ENCODE measurements at regions not wholly inside any gene's neighbourhood (a gene's known extent, or its start where the extent isn't known, plus 50 kb on each side); places are given as distances from the start of the nearest gene placed in this dataset.
A peak's percentile ranks its signal among the peaks of the same experiment; 100 is the strongest.

DNA sequence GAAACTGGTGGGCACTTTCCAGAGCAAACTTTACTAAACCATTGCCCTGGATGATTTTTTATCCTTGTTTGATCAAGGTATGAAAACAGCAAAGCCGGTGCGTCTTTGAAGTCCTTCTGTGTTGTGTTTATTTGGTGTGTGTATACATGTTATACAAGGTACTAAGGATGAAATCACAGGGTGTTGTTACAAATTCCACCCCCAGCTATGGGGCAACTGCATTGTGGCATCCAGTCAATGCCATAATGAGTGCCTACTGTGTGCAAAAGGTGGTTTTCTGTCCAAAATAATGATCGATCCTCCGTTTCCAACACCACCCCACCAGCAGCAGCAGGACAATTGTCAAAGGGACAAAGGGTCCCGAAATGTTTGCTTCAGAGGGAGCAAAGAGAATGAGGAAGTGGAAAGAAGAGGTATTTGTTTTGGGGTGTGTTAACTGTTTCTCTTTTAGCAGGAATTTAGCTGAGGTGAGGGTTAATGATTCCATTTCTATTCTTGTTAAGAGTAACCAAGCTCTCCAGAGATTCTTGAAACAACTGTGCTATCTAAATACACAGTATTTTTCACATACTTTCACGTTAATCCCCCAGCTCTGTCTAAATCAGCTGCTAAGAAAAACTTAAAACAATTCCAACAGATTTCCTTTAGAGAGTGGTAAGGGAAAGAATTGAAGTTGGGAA is 568.7 kb upstream of the KLF4 start:
- H3K4me3 ChIP-seq (ENCODE audit: low read depth, low read length): no peak overlapping the region
- TF ChIP-seq, protein P1, sequence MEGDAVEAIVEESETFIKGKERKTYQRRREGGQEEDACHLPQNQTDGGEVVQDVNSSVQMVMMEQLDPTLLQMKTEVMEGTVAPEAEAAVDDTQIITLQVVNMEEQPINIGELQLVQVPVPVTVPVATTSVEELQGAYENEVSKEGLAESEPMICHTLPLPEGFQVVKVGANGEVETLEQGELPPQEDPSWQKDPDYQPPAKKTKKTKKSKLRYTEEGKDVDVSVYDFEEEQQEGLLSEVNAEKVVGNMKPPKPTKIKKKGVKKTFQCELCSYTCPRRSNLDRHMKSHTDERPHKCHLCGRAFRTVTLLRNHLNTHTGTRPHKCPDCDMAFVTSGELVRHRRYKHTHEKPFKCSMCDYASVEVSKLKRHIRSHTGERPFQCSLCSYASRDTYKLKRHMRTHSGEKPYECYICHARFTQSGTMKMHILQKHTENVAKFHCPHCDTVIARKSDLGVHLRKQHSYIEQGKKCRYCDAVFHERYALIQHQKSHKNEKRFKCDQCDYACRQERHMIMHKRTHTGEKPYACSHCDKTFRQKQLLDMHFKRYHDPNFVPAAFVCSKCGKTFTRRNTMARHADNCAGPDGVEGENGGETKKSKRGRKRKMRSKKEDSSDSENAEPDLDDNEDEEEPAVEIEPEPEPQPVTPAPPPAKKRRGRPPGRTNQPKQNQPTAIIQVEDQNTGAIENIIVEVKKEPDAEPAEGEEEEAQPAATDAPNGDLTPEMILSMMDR (IDR thresholded peaks at IDR 0.05; ENCODE audit: low read depth, low read length, missing control alignments): no peak
- in situ Hi-C loops (cut with HindIII; ENCODE audit: low sequenced_read_pairs): no loop called here
- no peak for DNase-seq (ENCODE audit: low read depth)

DNA sequence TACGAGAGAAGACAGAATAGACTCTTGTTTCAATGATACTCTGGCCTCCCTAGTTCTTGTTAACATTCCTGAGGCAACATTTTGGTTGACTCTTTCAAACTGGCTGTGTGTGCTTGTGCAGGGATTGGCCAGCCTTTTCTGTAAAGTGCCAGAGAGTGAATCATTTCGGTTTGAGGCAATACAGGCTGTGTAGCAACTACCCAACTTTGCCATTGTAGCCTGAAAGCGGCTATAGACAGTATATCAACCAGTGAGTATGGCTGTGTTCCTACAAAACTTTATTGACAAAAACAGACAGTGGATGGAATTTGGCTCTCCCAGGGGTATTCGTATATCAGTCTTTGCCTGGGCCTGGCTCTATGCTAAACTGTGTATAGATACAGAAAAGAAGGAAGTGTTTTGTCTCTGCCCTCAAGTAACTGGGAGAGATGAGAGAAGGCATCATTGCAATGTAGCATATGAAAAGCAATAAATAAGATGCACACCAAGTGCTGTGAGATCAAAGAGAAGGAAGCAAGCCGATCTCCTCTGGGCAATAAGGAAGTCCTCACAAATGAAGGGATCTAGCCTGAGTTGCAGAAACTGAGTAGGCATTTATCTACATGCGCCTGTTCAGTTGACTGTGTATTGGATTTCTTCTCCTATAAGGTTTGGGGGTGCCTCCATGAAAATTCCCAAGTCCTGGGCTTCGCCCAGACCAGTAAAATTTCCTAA is 568.0 kb upstream of the KLF4 start:
- H3K4me3 ChIP-seq (ENCODE audit: low read depth, low read length): no peak overlapping the region
- TF ChIP-seq, protein P1 (IDR thresholded peaks at IDR 0.05; ENCODE audit: low read depth, low read length, missing control alignments): no peak
- DNase-seq (ENCODE audit: low read depth): peak; percentile 87
- in situ Hi-C loops (cut with HindIII; ENCODE audit: low sequenced_read_pairs): no loop called here

DNA sequence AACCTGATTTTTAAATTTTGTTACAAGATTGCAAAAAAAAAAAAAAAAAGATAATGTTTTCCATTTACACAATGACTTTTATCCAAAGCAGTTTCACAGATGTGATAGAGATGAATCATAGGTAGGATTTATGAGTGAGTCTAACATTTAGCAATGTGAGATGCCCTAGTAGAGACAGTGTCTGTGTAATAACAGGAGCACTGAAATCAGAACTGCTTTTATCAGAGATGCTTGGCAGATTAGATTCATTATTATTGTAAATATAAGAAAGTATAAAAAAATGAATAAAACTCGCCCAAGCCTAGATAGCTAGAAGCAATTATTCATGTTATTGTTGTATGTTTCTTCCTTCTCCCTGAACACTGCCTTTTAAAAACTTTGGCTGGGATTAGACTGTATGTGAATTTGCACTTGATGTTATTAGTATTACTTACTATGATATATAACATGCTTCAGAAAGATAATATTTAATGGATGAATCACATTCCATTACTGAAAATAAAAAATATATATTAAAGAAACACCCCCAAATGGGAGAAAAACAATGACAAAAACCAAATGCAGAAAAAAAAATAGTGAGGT is 567.3 kb upstream of the KLF4 start:
- DNase-seq (ENCODE audit: low read depth): peak; percentile 5
- in situ Hi-C loops (cut with HindIII; ENCODE audit: low sequenced_read_pairs): no loop called here
- TF ChIP-seq, protein P1 (IDR thresholded peaks at IDR 0.05; ENCODE audit: low read depth, low read length, missing control alignments): no peak
- H3K4me3 ChIP-seq (ENCODE audit: low read depth, low read length): no peak overlapping the region

DNA sequence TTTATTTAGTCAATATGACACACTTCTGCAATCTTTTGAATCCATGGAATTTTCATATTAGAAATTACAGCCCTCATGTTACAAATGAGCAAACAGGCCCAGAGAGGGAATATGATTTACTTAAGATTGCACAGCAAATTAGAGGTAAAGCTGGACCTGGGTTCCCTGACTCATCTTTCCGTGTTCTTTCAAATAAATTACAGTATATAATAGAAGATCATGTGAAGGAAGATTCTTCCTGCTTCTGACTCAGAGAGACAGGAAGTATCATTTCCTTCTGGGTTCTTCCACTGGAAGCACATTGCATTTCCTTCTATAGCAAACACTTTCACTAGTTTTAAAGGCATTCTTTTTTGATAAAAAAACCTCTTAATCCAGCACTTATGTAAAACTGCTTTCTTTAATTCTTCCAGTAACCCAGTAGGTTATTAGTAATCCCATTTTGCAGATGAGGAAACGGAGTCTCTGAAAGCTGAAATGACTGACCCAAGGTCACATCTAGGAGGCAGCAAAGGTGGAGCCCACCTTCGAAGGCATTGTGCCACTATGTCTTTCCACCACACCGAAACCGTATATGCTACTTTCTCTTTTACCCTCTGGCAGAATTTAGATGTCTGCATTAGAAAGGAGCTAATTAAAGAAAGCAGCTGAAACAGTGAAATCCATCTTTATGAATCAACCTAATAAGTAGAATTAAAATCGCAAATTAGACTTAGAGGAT is 566.7 kb upstream of the KLF4 start:
- DNase-seq (ENCODE audit: low read depth): no peak
- no peak overlapping the region for H3K4me3 ChIP-seq (ENCODE audit: low read depth, low read length)

GRCh38 chr9:108054131-108054630 is 564.6 kb upstream of the KLF4 start:
- H3K4me3 ChIP-seq (ENCODE audit: low read depth, low read length): no peak overlapping the region
- DNase-seq (ENCODE audit: low read depth): no peak
- TF ChIP-seq, protein P1 (IDR thresholded peaks at IDR 0.05; ENCODE audit: low read depth, low read length, missing control alignments): no peak
- in situ Hi-C loops (cut with HindIII; ENCODE audit: low sequenced_read_pairs): no loop called here

More for the DNA sequence above, 566.7 kb upstream of the KLF4 start:
- in situ Hi-C loops (cut with HindIII; ENCODE audit: low sequenced_read_pairs): no loop called here
- TF ChIP-seq, protein P1 (IDR thresholded peaks at IDR 0.05; ENCODE audit: low read depth, low read length, missing control alignments): no peak

DNA sequence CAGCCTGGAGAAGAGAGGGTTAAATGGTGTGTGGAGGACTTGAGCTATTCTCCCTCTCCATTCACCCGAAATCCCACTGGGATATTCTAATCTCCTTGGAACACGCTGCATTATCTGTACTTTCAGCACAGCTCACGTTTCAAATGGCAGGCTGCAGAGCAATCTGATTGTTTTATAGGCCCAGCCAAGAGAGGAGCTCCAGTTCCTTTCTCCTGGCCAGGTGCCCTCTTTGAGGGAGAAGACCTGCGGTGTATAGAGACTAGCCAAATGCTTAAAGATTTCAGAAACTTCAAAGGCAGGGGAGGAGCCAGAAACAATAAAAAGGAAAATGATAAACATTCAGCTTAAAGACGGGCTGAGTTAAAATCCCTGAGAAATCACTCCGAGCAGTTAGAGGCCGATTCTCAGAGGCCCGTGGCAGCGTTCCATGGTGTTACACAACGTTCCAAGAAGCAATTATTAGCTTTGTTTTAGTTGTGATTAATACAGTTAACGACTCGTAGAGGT is 564.0 kb upstream of the KLF4 start:
- TF ChIP-seq, protein P1 (IDR thresholded peaks at IDR 0.05; ENCODE audit: low read depth, low read length, missing control alignments): no peak
- in situ Hi-C loops (cut with HindIII; ENCODE audit: low sequenced_read_pairs): no loop called here
- peak; percentile 94 for DNase-seq (ENCODE audit: low read depth)
- no peak overlapping the region for H3K4me3 ChIP-seq (ENCODE audit: low read depth, low read length)

Measured in astrocyte of the cerebellum (primary cell).